Right lobe of liver (tissue), 6 donors: ENCODE measurements at regions not wholly inside any gene's neighbourhood (a gene's known extent, or its start where the extent isn't known, plus 50 kb on each side); places are given as distances from the start of the nearest gene placed in this dataset.

Source experiments
- ATAC-seq, 4 donors: fragments of 200-7000 bp; cut with Tn5 transposase; one replicate each; pipeline ENCODE4 v1.9.1; 2020; ENCODE audit warnings: mild to moderate bottlenecking in 4 of 4, moderate library complexity in 4 of 4
- DNase-seq, 3 donors: peaks; one replicate each; pipeline ENCODE4 v3.0.0-alpha.2; 2020
- H3K27ac ChIP-seq, 3 donors: fragments of 200-600 bp; one replicate each; pipeline ENCODE4 v1.8.0; 2022
- H3K27me3 ChIP-seq, 2 donors: fragments of 200-600 bp; one replicate each; pipeline ENCODE4 v1.8.0; 2022
- H3K36me3 ChIP-seq, 4 donors: fragments of 200-600 bp; sonication (generic) in 1 of 4; one replicate each; pipeline versions ENCODE4 v1.5.1 to v1.8.0; 2017 to 2022; ENCODE audit warnings: control low read depth in 1 of 4
- H3K4me1 ChIP-seq, 4 donors: fragments of 200-600 bp; sonication (generic) in 1 of 4; one replicate each; pipeline versions ENCODE4 v1.5.1 to v1.8.0; 2017 to 2022; ENCODE audit warnings: control low read depth in 1 of 4
- H3K4me3 ChIP-seq, 3 donors: fragments of 200-600 bp; one replicate each; pipeline ENCODE4 v1.8.0; 2022
- H3K9me3 ChIP-seq, 4 donors: fragments of 200-600 bp; sonication (generic) in 1 of 4; one replicate each; pipeline versions ENCODE4 v1.5.1 to v1.8.0; 2017 to 2022; ENCODE audit warnings: control low read depth in 1 of 4
- POLR2A ChIP-seq: fragments of 450-650 bp; IDR thresholded peaks from one replicate; pipeline ENCODE4 v1.6.1; 2017; ENCODE audit warnings: antibody characterized with exemption, mild to moderate bottlenecking
- WGBS: methylation state at CpG from one replicate; pipeline ENCODE4 v1.1.6; 2018; ENCODE audit warnings: low coverage, low lambda C conversion rate; ENCODE audit not compliant: insufficient coverage; ENCODE audit errors: missing lambda C conversion rate; 5-methylcytosine and 5-hydroxymethylcytosine counted together
- intact Hi-C, 2 donors: fragments of 100-400 bp; cut with DNase I; formaldehyde crosslinking; loops; one replicate each; pipeline versions ENCODE4 v1.11.2 to v1.14.1; 2022
- TF ChIP-seq, protein P1 (sequence below), 4 donors: fragments of 200-600 bp in 3 of 4; fragments of 450-650 bp in 1 of 4; IDR thresholded peaks; one replicate each; pipeline versions ENCODE4 v1.5.1 to v1.8.0; 2016 to 2022; ENCODE audit warnings: antibody characterized with exemption in 4 of 4, mild to moderate bottlenecking in 2 of 4
- donor health status: DM: no; HTN: yes; CAD: no.
- donor health status: DM: no; HTN: no; CAD: no.
- donor health status: DM: no; HTN: no; CAD: no.
- donor health status: DM: no; HTN: yes; CAD: no.
- donor health status: DM: no; HTN: yes; CAD: no.

DNA sequence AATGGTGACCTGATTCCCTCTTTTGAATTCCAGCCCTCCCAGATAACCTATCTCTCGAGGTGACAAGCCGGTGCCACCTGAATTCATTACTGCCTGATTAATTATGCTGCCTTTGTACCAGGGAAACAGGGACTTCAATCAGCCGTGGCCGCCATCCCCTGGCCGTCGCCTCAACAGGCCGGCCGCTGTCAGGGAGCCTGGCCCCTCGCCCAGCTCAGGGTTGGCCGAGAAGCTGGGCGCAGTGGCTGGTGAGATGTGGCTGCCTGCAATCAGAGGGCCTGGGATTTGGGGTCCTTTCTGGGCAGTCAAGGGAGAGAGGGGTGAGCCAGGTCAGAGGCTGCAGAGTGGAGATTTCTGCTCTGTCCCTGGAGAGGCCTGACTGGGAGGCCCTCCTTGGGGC lies 91.2 kb downstream of the KCTD15 start:
- no peaks in the 10 kb centered on the region for H3K36me3 ChIP-seq
- H3K27ac ChIP-seq, result no peak overlapping the region
- TF ChIP-seq, protein P1, sequence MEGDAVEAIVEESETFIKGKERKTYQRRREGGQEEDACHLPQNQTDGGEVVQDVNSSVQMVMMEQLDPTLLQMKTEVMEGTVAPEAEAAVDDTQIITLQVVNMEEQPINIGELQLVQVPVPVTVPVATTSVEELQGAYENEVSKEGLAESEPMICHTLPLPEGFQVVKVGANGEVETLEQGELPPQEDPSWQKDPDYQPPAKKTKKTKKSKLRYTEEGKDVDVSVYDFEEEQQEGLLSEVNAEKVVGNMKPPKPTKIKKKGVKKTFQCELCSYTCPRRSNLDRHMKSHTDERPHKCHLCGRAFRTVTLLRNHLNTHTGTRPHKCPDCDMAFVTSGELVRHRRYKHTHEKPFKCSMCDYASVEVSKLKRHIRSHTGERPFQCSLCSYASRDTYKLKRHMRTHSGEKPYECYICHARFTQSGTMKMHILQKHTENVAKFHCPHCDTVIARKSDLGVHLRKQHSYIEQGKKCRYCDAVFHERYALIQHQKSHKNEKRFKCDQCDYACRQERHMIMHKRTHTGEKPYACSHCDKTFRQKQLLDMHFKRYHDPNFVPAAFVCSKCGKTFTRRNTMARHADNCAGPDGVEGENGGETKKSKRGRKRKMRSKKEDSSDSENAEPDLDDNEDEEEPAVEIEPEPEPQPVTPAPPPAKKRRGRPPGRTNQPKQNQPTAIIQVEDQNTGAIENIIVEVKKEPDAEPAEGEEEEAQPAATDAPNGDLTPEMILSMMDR (IDR thresholded peaks at IDR 0.05), result no peak
- no peak for TF ChIP-seq POLR2A
- DNase-seq (no peak), ATAC-seq (no peak)
- 77% methylated on average over 3 of the region's 11 CpGs for WGBS
- H3K27me3 ChIP-seq, result no peaks in the 10 kb centered on the region
- H3K4me3 ChIP-seq, result no peak overlapping the region
- H3K9me3 ChIP-seq, result no peaks in the 10 kb centered on the region
- no peaks in the 10 kb centered on the region for H3K4me1 ChIP-seq
- intact Hi-C loops, result no loop called here

GRCh38 chr19:33888665-33889064 lies 92.0 kb downstream of the KCTD15 start:
- intact Hi-C loops, result no loop called here

DNA sequence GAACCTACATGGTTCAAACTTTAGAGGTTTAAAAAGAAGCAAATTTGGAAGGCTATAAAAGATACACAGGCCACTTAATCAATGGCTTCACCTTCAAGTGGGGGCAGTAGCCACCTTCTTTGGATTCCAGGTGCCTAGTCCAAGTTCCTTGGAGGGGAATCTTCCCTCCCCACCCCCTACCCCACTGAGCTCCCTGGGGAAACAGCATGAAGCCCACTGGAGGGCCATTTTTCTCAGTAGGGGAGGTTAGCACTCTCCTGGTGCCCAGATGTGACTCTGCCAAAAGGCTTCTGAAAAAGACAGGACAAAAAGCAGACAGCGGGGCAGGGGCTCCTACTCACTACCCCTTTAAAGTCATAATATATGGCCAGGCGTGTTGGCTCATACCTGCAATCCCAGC lies 93.9 kb downstream of the KCTD15 start:
- 82% methylated on average over 2 of the region's 2 CpGs for WGBS
- intact Hi-C loops, result no loop called here
- DNase-seq, result no peak
- no peak for ATAC-seq
- Histone ChIP-seq H3K9me3 (no peaks in the 10 kb centered on the region), H3K27ac (no peak overlapping the region), H3K4me3 (no peak overlapping the region), H3K27me3 (no peaks in the 10 kb centered on the region), H3K4me1 (no peaks in the 10 kb centered on the region), H3K36me3 (no peaks in the 10 kb centered on the region)
- no peak for TF ChIP-seq POLR2A

More at GRCh38 chr19:33888665-33889064, 92.0 kb downstream of the KCTD15 start:
- DNase-seq, result no peak
- H3K9me3 ChIP-seq, result no peaks in the 10 kb centered on the region
- WGBS, result 50% methylated on average over 1 of the region's 3 CpGs
- no peaks in the 10 kb centered on the region for H3K36me3 ChIP-seq
- H3K27me3 ChIP-seq, result no peaks in the 10 kb centered on the region
- H3K4me3 ChIP-seq, result no peak overlapping the region
- no peak for ATAC-seq
- no peak for TF ChIP-seq POLR2A
- TF ChIP-seq, protein P1 (IDR thresholded peaks at IDR 0.05), result no peak
- no peaks in the 10 kb centered on the region for H3K4me1 ChIP-seq
- no peak overlapping the region for H3K27ac ChIP-seq

- Histone ChIP-seq H3K4me3 (no peak overlapping the region), H3K36me3 (no peaks in the 10 kb centered on the region), H3K27me3 (no peaks in the 10 kb centered on the region), H3K9me3 (no peaks in the 10 kb centered on the region), H3K27ac (no peak overlapping the region), H3K4me1 (no peaks in the 10 kb centered on the region)
- DNase-seq, result no peak
- ATAC-seq, result no peak
- TF ChIP-seq, protein P1 (IDR thresholded peaks at IDR 0.05), result no peak
- TF ChIP-seq POLR2A, result no peak
- intact Hi-C loops, result no loop called here
- WGBS, result no CpG with 5 or more reads among the region's 3 CpGs
Measured at GRCh38 chr19:33891773-33892172, 95.1 kb downstream of the KCTD15 start.

DNA sequence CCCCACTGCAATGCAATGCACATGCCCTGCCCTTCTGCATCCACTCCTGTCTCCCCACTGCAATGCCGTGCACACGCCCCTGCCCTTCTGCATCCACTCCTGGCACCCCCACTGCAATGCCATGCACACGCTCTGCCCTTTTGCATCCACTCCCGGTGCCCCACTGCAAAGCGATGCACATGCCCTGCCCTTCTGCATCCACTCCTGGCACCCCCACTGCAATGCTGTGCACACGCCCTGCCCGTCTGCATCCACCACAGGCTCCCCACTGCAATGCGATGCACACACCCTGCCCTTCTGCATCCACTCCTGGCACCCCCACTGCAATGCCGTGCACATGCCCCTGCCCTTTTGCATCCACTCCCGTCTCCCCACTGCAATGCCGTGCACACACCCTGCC lies 98.1 kb downstream of the KCTD15 start:
- Histone ChIP-seq H3K9me3 (peaks cover 0 to 9% (median 4%) of the 10 kb centered on the region in 4 donors), H3K4me1 (peaks cover 0 to under 1% (median 0%) of the 10 kb centered on the region in 4 donors), H3K4me3 (no peak overlapping the region), H3K27me3 (no peaks in the 10 kb centered on the region), H3K27ac (no peak overlapping the region), H3K36me3 (no peaks in the 10 kb centered on the region)
- intact Hi-C loops, result no loop called here
- DNase-seq, result no peak
- 76% methylated on average over 7 of the region's 11 CpGs for WGBS
- ATAC-seq, result no peak
- no peak for TF ChIP-seq POLR2A
- TF ChIP-seq, protein P1 (IDR thresholded peaks at IDR 0.05), result no peak
